Kidney epithelial cell (primary cell): ENCODE measurements at regions not wholly inside any gene's neighbourhood (a gene's known extent, or its start where the extent isn't known, plus 50 kb on each side); places are given as distances from the start of the nearest gene placed in this dataset.

Source experiments
- DNase-seq: peaks from one replicate; pipeline ENCODE4 v3.0.0-alpha.2; 2010; ENCODE audit warnings: low read depth
- H3K27me3 ChIP-seq: 2 replicates; pipeline ENCODE4 v1.6.0; 2011; ENCODE audit warnings: low read length; ENCODE audit not compliant: control insufficient read depth, insufficient read depth
- H3K36me3 ChIP-seq: 2 replicates; pipeline ENCODE4 v1.5.1; 2011; ENCODE audit warnings: low read length; ENCODE audit not compliant: control insufficient read depth, insufficient read depth
- H3K4me3 ChIP-seq: 2 replicates; pipeline ENCODE4 v1.5.1; 2011; ENCODE audit warnings: low read depth, mild to moderate bottlenecking, control low read depth, low read length
- CTCF ChIP-seq: IDR thresholded peaks from 2 replicates; pipeline ENCODE4 v1.5.1; 2011; ENCODE audit warnings: mild to moderate bottlenecking, moderate library complexity, low read length, control low read depth, inconsistent platforms; ENCODE audit not compliant: insufficient read depth, poor library complexity, severe bottlenecking

DNA sequence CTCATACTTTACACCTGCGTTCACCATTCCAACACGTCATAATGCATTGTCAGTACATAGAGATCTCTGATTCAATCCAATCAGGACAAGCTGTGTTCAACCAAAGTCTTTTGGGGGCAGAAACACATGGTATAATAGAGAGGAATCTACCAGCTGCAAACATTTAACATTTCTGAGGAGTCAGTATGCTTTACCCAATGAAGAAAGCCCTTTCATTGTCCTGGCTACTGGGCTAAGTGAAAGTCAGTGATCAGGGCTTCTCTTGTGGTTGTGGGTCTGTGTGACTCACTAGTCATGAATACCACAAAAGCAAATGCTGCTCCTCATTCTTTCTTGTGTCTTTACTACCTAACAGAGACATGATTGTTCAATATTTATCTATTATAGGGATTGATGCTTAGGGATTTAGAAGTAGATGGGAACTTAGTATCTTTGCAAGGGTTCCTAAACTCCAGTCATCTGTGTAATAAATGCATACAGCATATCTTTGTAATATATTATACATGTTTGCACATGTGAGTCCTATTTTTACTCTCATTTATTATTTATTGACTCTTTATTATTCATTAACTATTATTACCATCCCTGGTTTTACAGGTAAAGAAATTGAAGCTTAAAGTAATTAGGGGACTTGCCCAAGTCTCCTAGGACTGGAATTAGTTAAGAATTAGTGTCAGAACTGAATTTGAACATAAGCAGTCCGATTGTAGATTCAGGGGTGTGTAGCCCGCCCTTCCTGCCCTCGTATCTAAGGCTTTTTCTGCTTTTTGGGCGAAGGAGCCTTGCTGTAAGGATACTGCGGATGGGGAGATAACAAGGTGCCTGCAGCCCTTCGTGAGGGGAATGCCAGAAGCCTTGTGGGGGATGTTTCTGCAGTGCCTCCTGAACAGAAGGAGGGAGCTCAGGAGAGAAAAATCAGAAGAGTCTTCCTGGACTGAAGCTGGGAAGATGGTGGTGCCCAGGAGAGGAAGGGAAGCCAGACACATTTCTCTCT is 353.1 kb upstream of the BOD1L1 start:
- no peak overlapping the region for H3K4me3 ChIP-seq
- no peak for TF ChIP-seq CTCF
- DNase-seq, result peak; percentile 94
- H3K36me3 ChIP-seq, result no peaks in the 10 kb centered on the region
- no peaks in the 10 kb centered on the region for H3K27me3 ChIP-seq

DNA sequence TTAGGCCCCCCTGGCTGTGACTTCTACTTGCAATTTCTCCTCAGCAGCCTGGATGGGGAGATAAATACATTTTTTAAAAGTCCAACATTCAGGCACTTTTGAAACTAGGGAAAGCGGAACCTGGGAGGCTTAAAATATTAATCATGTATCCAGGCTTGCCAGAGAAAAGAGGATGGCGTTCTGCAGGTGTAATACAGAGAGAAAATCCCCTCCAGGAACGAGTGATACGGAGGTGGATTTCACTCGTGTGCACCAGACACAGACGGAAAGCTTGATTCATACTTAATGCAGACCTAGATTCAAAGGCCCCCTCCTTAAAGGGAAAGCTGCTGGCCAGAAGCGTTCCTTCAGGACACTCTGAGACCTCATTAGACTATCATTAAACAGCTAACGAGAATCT is 354.0 kb upstream of the BOD1L1 start:
- Histone ChIP-seq H3K4me3 (no peak overlapping the region), H3K36me3 (no peaks in the 10 kb centered on the region), H3K27me3 (no peaks in the 10 kb centered on the region)
- no peak for TF ChIP-seq CTCF
- no peak for DNase-seq

DNA sequence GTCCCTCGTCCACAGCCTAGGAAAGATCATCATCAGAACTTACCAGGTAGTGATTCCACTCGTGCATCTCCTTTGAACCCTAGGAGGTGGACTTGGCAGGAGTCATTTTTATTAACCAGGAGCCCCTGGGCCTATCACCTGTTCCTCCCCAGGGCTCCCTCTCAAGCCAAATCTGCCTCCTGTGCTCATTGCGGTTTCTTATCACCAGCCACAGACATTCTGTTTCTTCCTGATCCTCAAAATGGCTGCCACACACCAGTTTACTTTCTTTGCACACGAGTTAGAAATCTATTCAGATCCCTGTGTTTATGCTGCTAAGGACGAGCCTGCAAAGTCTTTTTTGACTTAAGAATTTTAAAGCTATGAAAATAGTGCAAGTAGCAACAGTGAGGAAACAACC is 354.5 kb upstream of the BOD1L1 start:
- Histone ChIP-seq H3K4me3 (no peak overlapping the region), H3K27me3 (no peaks in the 10 kb centered on the region), H3K36me3 (no peaks in the 10 kb centered on the region)
- TF ChIP-seq CTCF, result no peak
- no peak for DNase-seq

DNA sequence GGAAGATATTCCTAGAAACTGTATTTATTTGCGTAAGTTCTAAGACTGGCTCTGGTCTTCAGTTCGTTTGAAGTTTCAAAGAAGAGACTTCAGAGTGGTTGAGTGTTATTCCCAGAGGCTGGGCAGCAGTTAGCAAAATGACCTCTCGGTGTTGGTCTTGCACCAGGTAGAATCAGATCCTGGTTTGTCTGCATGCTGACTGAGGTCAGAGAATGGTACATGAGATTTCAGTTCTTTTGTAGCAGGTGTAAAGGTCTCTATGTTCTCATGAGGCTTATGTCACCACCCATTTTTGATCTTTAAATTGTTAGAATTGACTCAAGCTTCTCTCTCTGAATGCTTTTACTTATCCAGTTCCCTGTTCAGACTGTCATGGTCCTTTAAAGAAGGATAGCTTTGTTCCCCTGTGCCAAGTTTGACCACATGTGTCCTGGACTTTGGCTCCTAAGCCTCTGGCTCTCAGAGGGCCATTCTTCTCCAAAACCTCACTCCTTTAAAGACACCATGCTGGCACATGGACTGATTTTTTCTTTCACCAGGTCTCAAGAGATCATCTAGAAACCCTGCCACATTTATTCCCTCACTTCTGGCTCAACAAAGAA is 355.8 kb upstream of the BOD1L1 start:
- H3K27me3 ChIP-seq, result no peaks in the 10 kb centered on the region
- DNase-seq, result no peak
- H3K4me3 ChIP-seq, result no peak overlapping the region
- no peak for TF ChIP-seq CTCF
- no peaks in the 10 kb centered on the region for H3K36me3 ChIP-seq

- H3K36me3 ChIP-seq, result no peaks in the 10 kb centered on the region
- no peak for DNase-seq
- H3K4me3 ChIP-seq, result no peak overlapping the region
- TF ChIP-seq CTCF, result no peak
- H3K27me3 ChIP-seq, result no peaks in the 10 kb centered on the region
Observed at GRCh38 chr4:13984991-13985800, 357.7 kb upstream of the BOD1L1 start.
